ENCODE measurements at regions not wholly inside any gene's neighbourhood (a gene's known extent, or its start where the extent isn't known, plus 50 kb on each side); places are given as distances from the start of the nearest gene placed in this dataset.

GRCh38 chr18:76741346-76741745 lies 81.0 kb upstream of the ZNF236 start:
- no peak for TF ChIP-seq CTCF (IDR thresholded peaks at IDR 0.05)
- no peak for TF ChIP-seq SIN3A (IDR thresholded peaks at IDR 0.05; ENCODE audit: borderline replicate concordance, insufficient read depth, low read depth, low read length)
- no peak for TF ChIP-seq POLR2AphosphoS5 (IDR thresholded peaks at IDR 0.05; ENCODE audit: low read depth, low read length)
- no peak for TF ChIP-seq TCF7L2 (IDR thresholded peaks at IDR 0.05; ENCODE audit: low read depth, low read length)
- no peak for TF ChIP-seq REST (IDR thresholded peaks at IDR 0.05; ENCODE audit: insufficient read depth in 1 of 2, low read depth in 2 of 2, low read length in 1 of 2)
